ENCODE measurements at regions not wholly inside any gene's neighbourhood (a gene's known extent, or its start where the extent isn't known, plus 50 kb on each side); places are given as distances from the start of the nearest gene placed in this dataset.

DNA sequence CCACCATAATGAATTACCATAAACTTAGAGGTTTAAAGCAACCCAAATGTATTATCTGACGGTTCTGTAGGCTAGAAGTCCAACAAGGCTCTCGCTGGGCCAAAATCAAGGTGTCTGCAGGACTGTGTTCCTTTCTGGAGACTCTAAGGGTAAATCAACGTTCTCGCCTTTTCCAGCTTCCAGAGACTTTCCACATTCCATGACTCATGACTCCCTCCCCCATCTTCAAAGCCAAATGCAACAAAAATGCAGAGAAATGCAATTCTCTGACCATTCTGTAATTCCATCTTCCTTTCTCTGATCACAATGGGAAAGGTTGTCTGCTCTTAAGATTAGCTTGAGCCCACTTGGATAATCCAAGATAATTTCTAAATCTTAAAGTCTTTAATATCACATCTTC is 287.1 kb downstream of the LTN1 start:
- TF ChIP-seq, protein P1, sequence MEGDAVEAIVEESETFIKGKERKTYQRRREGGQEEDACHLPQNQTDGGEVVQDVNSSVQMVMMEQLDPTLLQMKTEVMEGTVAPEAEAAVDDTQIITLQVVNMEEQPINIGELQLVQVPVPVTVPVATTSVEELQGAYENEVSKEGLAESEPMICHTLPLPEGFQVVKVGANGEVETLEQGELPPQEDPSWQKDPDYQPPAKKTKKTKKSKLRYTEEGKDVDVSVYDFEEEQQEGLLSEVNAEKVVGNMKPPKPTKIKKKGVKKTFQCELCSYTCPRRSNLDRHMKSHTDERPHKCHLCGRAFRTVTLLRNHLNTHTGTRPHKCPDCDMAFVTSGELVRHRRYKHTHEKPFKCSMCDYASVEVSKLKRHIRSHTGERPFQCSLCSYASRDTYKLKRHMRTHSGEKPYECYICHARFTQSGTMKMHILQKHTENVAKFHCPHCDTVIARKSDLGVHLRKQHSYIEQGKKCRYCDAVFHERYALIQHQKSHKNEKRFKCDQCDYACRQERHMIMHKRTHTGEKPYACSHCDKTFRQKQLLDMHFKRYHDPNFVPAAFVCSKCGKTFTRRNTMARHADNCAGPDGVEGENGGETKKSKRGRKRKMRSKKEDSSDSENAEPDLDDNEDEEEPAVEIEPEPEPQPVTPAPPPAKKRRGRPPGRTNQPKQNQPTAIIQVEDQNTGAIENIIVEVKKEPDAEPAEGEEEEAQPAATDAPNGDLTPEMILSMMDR (IDR thresholded peaks at IDR 0.05) = no peak
- no peak for TF ChIP-seq EP300 (IDR thresholded peaks at IDR 0.05)
- TF ChIP-seq POLR2A (IDR thresholded peaks at IDR 0.05) = no peak
